ENCODE measurements at regions not wholly inside any gene's neighbourhood (a gene's known extent, or its start where the extent isn't known, plus 50 kb on each side); places are given as distances from the start of the nearest gene placed in this dataset.

GRCh38 chr11:31981457-31981856 lies 109.4 kb upstream of the RCN1 start:
- Histone ChIP-seq H3K36me3 (no peaks in the 10 kb centered on the region), H3K4me2 (no peak overlapping the region), H3K27ac (no peak overlapping the region), H4K20me1 (no peaks in the 10 kb centered on the region), H3K9ac (no peak overlapping the region), H3K4me3 (no peak overlapping the region), H3K9me3 (no peaks in the 10 kb centered on the region), H3K4me1 (no peaks in the 10 kb centered on the region), H3K27me3 (no peaks in the 10 kb centered on the region)
- TF ChIP-seq Cebpa-rat (IDR thresholded peaks at IDR 0.05): no peak

GRCh38 chr11:31977343-31977742 lies 113.5 kb upstream of the RCN1 start:
- Histone ChIP-seq H3K36me3 (no peaks in the 10 kb centered on the region), H3K9ac (no peak overlapping the region), H3K4me1 (no peaks in the 10 kb centered on the region), H3K9me3 (no peaks in the 10 kb centered on the region), H3K27ac (no peak overlapping the region), H3K4me3 (no peak overlapping the region), H3K27me3 (no peaks in the 10 kb centered on the region), H4K20me1 (no peaks in the 10 kb centered on the region), H3K4me2 (no peak overlapping the region)
- TF ChIP-seq Cebpa-rat (IDR thresholded peaks at IDR 0.05): no peak

DNA sequence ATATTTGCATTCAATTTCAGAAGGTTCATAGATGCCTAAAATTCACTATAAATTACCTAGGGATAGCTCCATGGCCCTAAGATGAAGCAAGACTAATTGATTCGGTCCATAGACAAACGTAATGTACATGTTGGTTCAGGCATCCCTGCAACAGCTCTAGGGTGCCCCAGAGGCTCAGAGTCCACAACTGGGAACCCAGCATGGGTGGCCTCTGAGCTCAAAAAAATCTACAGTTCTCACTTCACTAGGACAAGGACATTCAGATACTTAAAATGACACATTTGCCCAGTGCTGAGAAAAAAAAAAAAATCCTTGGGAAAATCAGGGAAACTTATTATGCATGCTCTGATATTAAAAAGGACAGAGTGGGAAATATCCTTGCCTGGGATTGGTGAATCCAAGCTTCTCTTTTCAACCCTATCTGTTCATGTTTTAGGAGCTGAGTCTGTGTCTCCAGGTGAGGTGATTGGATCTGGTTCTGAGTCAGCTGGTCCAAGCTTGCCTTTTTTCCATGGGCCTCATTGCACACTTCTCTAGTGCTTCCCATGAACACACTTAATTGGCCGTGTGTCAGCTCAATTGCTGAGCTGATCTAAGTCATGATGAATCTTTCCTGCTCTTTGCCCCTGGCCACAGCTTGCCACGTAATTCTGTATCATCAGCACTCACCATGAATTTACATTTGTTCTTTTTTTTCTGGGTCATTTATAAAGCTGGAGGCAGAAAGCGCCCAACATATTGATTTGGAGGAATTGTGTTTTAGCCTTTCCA lies 116.3 kb upstream of the RCN1 start:
- H3K9me3 ChIP-seq: no peaks in the 10 kb centered on the region
- no peak overlapping the region for H3K27ac ChIP-seq
- no peaks in the 10 kb centered on the region for H3K36me3 ChIP-seq
- H4K20me1 ChIP-seq: no peaks in the 10 kb centered on the region
- no peak overlapping the region for H3K4me3 ChIP-seq
- no peaks in the 10 kb centered on the region for H3K4me1 ChIP-seq
- H3K9ac ChIP-seq: no peak overlapping the region
- no peaks in the 10 kb centered on the region for H3K27me3 ChIP-seq
- TF ChIP-seq Cebpa-rat (IDR thresholded peaks at IDR 0.05): no peak
- no peak overlapping the region for H3K4me2 ChIP-seq

- no peak overlapping the region for H3K27ac ChIP-seq
- H3K36me3 ChIP-seq: no peaks in the 10 kb centered on the region
- H3K4me3 ChIP-seq: no peak overlapping the region
- H3K27me3 ChIP-seq: no peaks in the 10 kb centered on the region
- no peaks in the 10 kb centered on the region for H3K4me1 ChIP-seq
- H3K9me3 ChIP-seq: no peaks in the 10 kb centered on the region
- no peak for TF ChIP-seq Cebpa-rat (IDR thresholded peaks at IDR 0.05)
- no peaks in the 10 kb centered on the region for H4K20me1 ChIP-seq
- no peak overlapping the region for H3K9ac ChIP-seq
- no peak overlapping the region for H3K4me2 ChIP-seq
Measured at GRCh38 chr11:31973172-31973571, 117.7 kb upstream of the RCN1 start.

GRCh38 chr11:31972623-31973022 lies 118.3 kb upstream of the RCN1 start:
- H3K4me2 ChIP-seq: no peak overlapping the region
- H3K4me3 ChIP-seq: no peak overlapping the region
- no peaks in the 10 kb centered on the region for H3K36me3 ChIP-seq
- H4K20me1 ChIP-seq: no peaks in the 10 kb centered on the region
- H3K27me3 ChIP-seq: no peaks in the 10 kb centered on the region
- H3K9ac ChIP-seq: no peak overlapping the region
- TF ChIP-seq Cebpa-rat (IDR thresholded peaks at IDR 0.05): no peak
- H3K27ac ChIP-seq: no peak overlapping the region
- no peaks in the 10 kb centered on the region for H3K9me3 ChIP-seq
- no peaks in the 10 kb centered on the region for H3K4me1 ChIP-seq

GRCh38 chr11:31969359-31969702 lies 121.5 kb upstream of the RCN1 start:
- no peak overlapping the region for H3K27ac ChIP-seq
- no peaks in the 10 kb centered on the region for H3K27me3 ChIP-seq
- TF ChIP-seq Cebpa-rat (IDR thresholded peaks at IDR 0.05): no peak
- no peak overlapping the region for H3K4me3 ChIP-seq
- H3K36me3 ChIP-seq: no peaks in the 10 kb centered on the region
- H3K4me2 ChIP-seq: no peak overlapping the region
- no peak overlapping the region for H3K9ac ChIP-seq
- no peaks in the 10 kb centered on the region for H3K9me3 ChIP-seq
- H3K4me1 ChIP-seq: no peaks in the 10 kb centered on the region
- H4K20me1 ChIP-seq: no peaks in the 10 kb centered on the region

DNA sequence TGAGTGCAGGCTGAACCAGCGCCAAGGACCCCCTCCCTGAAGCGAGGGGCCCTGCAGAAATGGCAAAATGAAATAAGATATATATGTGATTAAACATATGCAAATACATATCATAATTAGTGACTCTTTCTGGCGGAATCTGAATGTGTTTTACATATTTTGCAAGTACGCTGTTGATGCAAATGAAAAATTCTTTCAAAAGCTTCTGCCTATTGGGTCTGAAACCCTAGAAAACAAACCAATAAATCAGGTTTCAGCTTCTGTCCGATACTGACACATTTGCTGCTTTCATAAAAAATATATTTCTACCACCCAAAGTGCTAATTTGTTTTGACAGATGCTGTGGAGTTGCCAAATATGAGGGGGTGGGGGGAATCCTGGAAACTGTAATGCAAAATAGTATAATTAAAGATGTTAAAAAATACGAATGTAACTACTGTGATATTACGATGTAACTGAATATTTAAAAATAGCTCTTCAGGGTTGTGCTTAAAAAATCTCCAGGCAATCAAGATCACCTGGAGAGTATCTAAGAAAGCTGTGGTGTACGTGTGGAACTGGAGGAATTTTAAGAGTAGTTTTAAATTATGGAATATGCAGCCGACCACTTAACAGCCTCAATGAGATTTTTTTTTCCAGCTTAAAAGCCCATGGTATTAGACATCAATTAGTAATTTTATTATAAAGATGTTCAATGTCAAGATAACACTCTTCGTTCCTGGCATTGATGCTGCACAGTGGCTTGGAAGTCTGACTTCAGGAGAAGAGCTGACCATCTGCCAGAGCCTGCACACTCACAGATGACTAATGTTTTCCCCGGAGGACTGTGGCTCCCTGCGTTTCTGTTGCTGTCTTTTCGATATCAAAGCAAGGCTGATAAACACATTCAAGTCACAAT lies 122.2 kb upstream of the RCN1 start:
- Histone ChIP-seq H3K27ac (no peak overlapping the region), H3K9me3 (no peaks in the 10 kb centered on the region), H3K9ac (no peak overlapping the region), H4K20me1 (no peaks in the 10 kb centered on the region), H3K27me3 (no peaks in the 10 kb centered on the region), H3K36me3 (no peaks in the 10 kb centered on the region), H3K4me2 (no peak overlapping the region), H3K4me1 (no peaks in the 10 kb centered on the region), H3K4me3 (no peak overlapping the region)
- TF ChIP-seq Cebpa-rat (IDR thresholded peaks at IDR 0.05): no peak

DNA sequence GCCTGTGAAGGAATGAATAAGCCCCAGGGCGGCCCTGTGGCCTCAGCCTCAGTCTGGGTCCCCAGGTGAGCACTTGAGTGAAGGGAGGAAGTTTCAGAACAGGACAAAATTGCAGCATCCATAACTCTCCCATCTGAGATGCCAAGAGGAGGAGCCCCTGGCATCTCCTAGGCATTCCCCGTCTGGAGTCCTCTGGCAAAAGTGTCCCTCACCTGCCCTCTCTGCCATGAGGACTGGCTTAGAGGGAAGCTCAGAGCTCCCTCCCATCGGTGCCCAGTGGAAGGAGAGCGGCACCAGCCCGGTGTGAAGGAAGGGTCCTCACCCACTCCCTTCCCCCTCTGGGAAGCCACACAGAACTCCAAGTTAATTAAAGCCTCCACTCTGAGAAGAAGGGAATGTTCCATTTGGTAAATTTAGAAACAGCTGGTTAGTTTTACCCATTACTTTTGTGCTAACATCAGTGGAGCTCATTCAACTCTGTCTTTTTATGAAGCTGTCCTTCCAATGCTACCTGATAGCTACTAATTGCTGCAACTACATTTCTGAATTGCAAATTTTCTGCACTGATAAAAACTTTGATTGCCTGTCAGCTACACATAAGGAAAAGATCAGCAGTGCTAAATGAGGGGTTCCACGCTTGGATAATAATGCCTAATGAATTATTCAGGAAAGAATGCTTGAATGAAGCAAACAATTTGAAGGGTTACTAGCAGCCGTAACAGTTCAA lies 123.3 kb upstream of the RCN1 start:
- Histone ChIP-seq H3K27ac (no peak overlapping the region), H3K4me2 (no peak overlapping the region), H3K4me1 (no peaks in the 10 kb centered on the region), H3K36me3 (no peaks in the 10 kb centered on the region), H4K20me1 (no peaks in the 10 kb centered on the region), H3K9ac (no peak overlapping the region), H3K27me3 (no peaks in the 10 kb centered on the region), H3K9me3 (no peaks in the 10 kb centered on the region), H3K4me3 (no peak overlapping the region)
- TF ChIP-seq Cebpa-rat (IDR thresholded peaks at IDR 0.05): no peak

DNA sequence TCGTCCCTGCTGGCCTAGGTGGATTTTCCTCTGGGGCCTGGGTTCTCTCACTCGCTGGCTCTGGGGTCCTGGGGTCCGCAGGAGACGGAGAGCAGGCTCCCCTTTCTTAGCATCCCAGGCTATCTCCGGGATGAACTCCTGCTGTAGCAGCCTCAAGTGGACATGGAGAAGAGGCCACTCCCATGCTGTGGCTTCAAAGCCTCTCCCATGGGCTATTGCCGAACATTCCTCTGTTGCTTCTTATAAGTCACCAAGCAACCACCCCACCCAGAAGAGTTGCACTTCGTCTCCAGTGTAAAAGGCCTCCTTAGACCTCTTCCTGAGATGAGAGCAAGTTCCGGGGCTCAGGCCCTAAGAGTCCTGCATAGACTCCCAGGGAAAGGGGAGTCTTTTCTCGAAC lies 124.0 kb upstream of the RCN1 start:
- Histone ChIP-seq H3K36me3 (no peaks in the 10 kb centered on the region), H3K4me3 (no peak overlapping the region), H3K9me3 (no peaks in the 10 kb centered on the region), H3K27ac (no peak overlapping the region), H3K9ac (no peak overlapping the region), H4K20me1 (no peaks in the 10 kb centered on the region), H3K4me2 (no peak overlapping the region), H3K27me3 (no peaks in the 10 kb centered on the region), H3K4me1 (no peaks in the 10 kb centered on the region)
- no peak for TF ChIP-seq Cebpa-rat (IDR thresholded peaks at IDR 0.05)

- no peaks in the 10 kb centered on the region for H3K9me3 ChIP-seq
- no peak overlapping the region for H3K27ac ChIP-seq
- TF ChIP-seq Cebpa-rat (IDR thresholded peaks at IDR 0.05): no peak
- H3K9ac ChIP-seq: no peak overlapping the region
- H4K20me1 ChIP-seq: no peaks in the 10 kb centered on the region
- no peak overlapping the region for H3K4me3 ChIP-seq
- no peak overlapping the region for H3K4me2 ChIP-seq
- no peaks in the 10 kb centered on the region for H3K4me1 ChIP-seq
- H3K27me3 ChIP-seq: no peaks in the 10 kb centered on the region
- no peaks in the 10 kb centered on the region for H3K36me3 ChIP-seq
Measured at GRCh38 chr11:31964181-31964580, 126.7 kb upstream of the RCN1 start.
